ENCODE measurements at regions not wholly inside any gene's neighbourhood (a gene's known extent, or its start where the extent isn't known, plus 50 kb on each side); places are given as distances from the start of the nearest gene placed in this dataset.

DNA sequence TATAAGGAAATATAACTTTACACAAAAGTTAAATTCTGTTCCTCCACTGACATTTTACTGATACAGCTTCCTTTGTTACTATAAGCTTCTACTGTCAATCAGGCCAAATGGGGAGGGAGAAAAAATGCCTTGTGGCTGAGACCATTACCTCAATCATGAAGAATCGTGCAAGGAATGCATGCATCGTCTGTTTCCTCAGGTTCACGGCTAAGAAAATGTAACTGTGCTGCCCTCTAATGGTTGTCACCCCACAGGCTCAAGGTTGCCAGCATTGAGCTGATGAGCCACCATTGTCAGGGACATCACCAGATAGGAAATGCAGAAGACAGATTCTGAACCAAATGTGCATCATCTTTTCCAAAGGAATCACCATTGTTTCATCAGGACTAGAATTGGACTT is 426.9 kb downstream of the CDH2 start:
- DNase-seq: peak; percentile 88

DNA sequence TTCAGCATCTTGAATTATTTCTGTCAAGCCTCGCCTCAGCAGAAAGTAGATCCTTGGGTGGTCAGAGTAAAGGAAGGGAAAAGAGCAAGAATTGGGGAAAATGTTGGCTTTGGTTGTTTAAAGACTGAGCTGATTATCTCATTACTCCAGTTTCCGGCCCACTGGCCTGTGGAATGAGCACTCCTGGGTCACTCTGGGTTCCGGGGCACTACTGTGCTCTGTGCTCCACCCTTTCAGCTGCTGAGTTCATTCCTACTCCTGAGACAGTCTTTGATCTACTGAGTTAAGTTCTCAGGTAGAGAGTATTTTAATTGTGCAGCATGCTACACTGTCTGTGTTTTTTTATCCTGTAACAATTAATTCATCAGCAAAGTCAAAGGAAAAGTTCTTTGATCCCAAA is 427.7 kb downstream of the CDH2 start:
- no peak for DNase-seq

DNA sequence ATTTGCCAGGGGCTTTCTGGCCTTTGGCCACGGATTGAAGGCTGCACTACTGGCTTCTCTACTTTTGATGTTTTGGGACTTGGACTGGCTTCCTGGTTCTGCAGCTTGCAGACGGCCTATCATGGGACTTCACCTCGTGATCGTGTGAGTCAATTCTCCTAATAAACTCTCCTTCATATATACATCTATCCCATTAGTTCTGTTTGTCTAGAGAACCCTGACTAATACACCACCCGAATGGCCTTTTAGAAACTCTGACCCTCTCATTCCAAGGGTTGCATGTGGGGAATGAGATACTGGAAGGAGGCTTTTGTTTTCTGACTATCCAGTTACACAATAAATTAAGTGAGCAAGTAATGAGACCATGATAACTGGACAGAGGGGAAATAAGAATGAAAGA is 430.7 kb downstream of the CDH2 start:
- DNase-seq: no peak

DNA sequence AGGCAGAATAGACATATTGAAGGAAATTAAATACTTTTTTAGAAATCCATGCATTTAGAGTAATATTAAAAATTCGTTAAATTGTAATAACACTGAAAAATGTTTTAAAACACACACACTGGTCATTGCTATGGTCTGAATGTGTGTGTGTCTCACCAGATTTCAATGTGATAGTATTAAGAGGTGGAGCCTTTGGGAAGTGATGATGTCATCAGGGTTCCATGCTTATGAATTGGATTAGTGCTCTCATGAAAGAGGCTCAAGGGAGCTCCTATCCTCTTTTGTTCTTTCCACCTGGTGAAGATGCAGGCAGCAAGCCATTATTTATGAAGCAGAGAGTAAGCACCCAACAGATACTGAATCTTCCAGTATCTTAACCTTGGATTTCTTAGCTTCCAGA is 441.8 kb downstream of the CDH2 start:
- DNase-seq: no peak

DNA sequence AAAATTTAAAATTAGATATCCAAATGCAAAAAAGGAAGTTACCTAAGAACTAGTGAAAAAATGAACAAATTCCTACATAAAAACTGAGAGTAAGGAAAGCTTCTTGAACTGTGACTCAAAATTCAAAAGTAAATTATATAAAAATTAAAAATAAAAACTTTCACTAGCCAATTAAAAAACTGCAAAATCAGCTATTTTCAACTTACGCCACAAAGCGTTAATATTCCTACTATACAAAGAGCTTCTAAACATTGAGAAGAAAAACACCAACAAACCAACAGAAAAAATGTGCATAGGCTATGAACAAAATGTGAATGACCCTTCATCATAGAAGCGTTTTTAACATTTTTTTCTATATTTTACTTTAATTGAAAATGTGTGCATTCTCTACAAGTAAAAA is 445.7 kb downstream of the CDH2 start:
- DNase-seq: no peak

DNA sequence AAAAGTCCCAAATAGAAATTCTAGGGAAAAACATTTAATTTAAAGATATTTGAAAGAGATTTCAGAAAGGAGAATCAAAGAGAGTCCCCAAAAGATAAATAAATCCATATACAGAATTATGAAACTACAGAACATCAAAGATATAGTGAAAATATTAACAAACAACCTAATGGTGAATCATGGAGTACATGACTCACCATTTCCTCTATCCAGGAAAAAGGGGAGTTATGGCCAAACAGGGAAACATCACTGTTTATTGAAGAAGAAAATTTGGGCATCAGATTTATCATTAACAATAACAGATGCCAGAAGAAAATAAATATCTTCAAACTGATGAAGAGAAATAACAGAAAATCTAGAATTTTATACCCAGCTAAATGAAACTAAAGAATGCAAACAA is 448.3 kb downstream of the CDH2 start:
- DNase-seq: no peak

DNA sequence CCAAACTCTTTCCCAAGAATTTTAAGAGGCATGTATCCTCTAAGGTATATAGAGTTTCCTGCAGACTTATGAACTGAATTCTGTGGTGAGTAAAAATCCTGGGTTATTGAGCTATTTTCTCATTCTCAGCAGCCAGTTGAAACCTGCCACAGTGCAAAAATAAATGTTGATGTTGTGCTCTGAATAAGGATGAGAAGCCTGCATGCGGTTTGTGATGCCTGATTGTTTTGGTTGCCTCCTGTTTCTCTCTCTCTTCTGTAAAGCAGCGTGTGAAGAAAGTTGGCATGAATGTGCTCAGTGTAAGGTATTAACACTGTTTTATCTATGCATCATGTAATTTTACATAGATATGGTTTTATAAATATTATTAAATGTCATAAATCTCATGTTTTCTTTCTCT is 452.6 kb downstream of the CDH2 start:
- DNase-seq: no peak

DNA sequence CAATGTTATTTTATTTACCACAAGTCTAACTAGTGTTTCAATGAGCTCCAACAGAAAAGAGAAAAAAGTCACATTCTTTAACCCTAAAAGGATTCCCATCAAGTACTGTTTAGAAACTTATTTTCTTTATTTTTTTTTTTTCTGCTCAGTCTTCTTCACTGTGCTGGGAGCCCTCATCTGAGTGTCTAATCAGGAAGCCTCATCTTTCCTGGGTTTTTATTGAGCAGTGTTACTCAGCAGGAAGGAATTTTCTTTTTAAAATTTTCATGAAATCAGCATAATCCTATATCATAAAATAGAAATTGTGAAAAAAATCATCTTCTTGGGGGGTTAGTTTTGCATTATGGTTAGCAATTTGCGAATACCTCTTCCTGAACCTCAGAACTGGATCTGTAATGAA is 453.8 kb downstream of the CDH2 start:
- no peak for DNase-seq

DNA sequence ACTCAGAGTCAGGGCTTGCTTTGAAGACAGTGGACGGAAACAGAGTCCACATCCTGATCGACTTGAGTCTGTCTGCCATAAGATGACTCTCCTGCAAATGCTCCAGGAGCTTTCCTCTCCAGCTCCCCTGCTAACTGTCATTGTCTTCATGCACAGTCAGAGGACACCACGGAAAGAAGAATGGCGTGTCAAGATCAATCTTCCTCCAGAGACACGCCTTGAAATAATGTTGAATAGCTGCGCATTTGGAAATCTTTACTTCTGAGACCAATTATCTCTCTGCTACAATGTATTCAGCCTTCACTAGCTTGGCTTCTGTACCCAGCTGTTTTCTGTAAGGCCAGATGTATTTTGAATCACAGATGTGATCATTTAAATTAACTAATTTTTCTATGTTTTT is 457.2 kb downstream of the CDH2 start:
- DNase-seq: no peak

DNA sequence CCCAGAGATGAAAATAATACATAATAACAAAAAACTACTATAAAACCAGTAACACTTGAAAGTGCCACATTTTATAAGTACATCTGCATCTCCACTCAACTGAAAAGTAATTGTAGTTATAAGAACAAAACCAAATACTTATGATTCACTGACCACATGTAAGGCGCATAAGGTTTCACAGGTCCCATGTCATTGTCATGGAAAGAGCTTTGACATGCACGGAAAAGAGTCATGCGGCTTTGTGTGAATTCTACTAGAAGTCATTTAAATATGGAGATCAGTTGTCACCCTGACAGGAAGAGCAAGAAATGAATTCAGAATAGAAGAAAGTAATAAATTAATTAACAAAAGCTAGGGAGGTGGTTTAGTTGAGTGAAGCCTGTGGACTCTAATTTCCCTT is 459.1 kb downstream of the CDH2 start:
- no peak for DNase-seq

DNA sequence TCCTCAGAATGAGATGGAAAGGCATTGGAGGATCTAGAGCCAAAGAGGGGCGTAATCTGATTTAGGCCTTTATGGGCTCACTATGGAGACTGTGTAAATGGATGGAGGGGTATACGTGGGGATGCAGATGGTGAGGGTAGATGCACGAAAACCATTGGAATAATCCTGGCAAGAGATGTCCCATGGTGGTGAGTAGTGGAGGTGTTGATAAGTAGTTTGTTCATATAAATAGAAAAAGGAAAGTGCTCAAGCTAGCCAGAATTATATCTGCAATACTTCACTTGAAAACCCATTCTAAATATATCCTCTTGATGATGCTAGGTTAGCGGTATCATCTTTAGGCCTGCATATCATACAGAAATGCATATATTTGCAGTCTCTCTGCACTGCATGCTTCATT is 459.7 kb downstream of the CDH2 start:
- no peak for DNase-seq

DNA sequence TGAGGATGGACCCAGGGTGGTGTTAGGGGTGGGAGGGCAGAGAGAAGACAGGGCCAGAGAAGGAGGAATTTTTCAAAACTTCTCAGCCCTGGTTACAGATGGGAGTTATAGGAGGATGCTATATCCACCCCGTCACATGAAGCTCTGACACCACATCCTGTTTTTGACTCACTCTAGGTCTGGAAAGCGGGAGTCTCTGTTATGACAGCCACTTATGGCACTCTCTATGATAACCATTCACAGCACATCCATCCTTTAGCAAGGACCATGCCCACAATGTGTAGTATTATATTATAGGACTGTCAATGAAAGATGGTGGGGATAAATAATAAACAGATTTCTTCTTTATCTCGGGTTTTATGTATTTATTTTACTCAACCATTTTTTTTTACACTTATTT is 461.2 kb downstream of the CDH2 start:
- DNase-seq: no peak

DNA sequence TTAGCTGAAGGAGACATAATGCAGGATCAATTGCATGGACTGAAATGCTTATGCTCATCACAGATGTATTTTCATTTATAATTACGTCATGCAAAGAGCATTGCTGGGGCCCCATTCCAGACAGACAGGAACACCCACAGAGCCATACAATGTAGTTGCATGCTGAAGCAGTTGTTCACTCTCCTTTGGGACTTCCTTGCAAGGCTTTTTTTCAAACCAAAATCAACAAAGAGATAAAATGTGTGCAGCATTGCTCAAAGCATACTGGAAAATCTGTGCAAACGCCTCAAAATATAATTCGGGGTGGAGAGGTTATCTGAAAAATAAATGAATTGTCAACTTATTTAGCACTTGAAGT is 463.2 kb downstream of the CDH2 start:
- peak; percentile 79 for DNase-seq

DNA sequence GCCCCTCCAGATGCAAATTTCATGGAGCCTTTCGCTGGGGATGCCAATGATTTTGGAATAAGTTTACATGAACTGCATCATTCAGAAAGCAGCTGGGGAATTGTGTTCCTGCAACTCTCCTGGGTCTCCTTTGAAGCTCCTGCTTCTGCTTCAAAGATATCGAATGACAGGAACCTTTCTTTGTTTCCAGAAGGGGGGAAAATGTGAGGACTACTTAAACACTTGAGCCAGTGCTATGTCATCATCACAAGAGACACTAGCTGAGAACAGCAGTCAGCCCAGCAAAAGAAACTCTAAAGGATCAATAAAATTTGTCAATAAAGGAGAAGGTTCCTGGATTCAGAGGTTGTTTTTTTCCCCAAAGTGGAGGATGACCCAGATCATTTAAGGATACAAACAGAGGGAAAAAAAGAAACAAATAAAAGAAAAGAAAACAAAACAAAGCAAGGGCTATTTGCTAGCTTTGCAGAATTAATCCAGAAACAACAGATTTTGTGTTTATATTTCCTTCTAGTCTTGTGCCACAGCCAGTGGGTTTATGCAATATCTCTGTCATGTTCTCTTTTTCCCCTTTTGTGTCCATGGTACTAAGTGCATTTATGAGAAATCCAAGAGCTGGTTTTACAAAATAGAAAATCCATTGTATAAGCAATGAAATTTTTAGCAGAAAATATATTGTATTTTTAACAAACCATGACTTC is 463.7 kb downstream of the CDH2 start:
- DNase-seq: peak; percentile 95

DNA sequence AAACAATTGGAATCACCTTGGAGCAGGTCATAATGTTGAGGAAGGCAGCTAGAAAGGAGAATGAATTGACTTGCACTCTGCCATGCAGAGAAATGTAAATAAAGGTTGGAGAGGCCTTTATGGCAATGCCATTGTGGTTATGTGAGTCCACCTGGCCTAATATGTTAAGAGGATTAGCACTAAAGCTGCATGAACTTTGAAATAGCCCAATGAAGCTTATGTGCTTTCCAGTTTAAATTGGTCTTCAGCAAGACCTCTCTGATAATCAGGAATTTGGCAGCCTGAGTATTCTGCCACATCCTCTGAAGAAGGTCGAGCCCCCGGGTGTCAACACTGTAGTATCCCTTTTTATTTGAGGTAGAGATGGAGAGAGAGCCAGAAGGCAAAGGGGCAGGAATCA is 464.9 kb downstream of the CDH2 start:
- peak; percentile 94 for DNase-seq

DNA sequence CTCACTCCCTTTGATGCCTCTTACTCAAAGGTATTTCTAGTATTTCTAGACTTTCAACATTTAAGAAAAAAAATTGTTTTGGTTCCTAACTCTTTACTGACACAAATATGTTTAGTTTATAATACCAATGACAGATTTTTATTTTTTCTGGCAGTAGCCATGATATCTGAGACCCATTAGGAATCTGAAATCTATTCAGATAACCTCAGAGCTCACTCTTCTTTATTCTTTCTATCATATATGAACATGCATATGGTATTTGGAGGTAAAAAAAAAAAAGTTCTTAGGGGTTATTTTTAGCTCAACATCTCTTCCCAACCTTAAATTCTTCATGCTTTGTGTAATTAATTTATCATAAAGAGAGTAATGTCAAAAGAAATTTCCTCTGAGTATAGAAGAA is 465.5 kb downstream of the CDH2 start:
- DNase-seq: peak; percentile 55

DNA sequence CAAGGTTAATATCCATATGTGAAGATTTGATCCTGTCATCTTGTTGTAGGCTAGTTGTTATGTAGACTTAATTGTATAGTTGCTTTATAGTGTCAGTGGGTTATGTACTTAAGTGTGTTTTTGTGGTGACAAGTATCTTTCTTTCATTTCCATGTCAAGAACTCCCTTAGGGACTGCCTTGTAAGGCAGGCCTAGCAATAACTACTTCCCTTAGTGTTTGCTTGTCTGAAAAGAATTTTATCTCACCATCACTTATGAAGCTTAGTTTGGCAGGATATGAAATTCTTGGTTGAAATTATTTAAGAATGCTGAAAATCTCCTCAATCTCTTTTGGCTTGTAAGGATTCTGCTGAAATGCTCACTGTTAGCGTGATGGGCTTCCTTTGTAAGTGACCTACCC is 467.6 kb downstream of the CDH2 start:
- no peak for DNase-seq

DNA sequence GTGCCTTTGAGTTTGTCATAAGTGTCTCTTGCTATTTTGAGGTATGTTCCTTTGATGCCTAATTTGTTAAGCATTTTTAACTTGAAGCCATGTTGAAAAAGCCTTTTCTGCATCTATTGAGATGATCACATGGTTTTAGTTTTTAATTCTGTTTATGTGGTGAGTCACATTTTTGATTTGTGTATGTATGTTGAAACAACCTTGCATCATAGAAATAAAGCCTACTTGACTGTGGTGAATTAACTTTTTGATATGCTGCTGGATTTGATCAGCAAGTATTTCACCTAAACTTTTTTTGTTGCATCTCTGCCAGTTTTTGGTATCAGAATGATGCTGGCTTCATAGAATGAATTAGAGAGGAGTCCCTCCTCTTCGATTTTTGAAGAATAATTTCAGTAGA is 469.7 kb downstream of the CDH2 start:
- no peak for DNase-seq

DNA sequence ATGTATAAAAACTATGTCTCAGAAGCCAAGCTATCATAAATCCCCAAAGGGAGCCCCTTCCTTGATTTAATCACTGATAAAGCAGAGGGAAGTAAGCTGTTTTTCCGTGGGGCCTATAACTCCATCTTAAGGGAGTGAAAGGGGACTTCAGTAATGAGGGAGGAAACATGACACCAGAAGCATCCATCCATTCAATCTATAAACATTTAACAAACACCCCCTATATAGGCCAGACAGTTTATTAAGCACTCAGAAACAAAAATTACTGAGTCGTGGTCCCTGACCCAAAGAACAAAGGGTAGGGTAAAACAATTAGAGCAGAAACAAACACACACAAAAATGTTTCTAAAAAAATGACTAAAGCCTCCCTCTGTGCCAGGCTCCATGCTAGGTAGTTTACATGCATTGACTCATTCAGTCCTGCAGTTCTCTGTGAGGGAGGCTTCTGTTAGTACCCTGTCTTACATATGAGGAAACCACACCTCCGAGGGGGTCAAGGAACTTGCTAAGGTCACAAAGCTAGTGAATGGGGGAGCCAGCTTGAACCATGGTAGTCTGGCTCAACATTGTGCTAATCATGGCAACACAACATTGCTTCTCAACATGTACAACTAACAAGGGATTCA is 472.1 kb downstream of the CDH2 start:
- DNase-seq: no peak

DNA sequence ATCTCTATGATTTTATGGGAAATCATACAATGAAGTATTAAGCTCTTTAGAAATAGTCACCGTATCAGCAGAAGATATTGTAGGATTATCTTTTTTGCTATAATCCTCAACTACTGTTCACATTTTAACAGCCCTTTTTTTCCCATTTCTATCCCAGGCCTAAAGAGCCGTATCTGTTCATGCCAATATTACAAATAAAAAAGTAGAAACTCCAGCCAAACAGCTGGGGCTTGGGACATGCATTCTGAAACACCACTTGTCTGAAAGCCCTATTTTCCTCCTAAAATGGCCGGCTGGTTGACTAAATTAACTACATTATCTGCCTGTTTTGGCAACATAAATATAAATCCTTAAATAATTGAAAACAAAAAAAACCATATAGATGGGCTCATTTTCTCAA is 477.8 kb downstream of the CDH2 start:
- no peak for DNase-seq

DNA sequence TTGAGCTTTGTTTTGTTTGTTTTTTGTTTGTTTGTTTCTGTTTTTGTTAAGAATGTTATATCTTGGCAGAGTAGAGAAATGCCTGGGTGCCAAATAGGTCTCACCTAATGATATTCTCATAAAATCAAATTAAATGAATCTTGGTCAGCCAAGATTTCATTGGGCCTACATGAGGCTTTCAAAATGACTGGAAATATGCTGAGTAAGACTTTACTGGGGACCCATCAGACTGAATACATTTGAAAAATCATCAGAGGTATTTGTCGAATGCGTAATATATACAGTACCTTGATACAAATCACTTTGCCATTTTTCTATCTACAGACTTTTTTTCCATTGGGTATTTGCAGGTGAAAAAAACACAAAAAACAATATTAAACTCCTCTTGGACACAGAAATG is 480.8 kb downstream of the CDH2 start:
- no peak for DNase-seq

DNA sequence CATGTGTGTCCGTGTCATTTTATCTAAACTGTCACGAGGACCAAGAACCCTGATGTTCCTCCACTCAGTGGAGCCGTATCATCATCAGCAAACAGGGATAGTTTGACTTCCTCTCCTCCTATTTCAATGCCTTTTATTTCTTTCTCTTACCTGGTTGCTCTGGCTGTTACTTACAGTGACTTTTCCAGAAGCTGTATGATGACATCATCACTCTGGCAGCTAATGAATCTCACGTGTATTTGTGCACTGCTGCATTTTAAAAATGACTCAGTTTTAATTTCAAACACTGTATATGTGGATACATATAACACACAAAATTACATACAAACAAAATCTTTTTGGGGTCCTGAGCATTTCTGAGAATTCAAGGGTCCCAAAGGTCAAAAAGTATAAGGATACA is 481.4 kb downstream of the CDH2 start:
- no peak for DNase-seq

DNA sequence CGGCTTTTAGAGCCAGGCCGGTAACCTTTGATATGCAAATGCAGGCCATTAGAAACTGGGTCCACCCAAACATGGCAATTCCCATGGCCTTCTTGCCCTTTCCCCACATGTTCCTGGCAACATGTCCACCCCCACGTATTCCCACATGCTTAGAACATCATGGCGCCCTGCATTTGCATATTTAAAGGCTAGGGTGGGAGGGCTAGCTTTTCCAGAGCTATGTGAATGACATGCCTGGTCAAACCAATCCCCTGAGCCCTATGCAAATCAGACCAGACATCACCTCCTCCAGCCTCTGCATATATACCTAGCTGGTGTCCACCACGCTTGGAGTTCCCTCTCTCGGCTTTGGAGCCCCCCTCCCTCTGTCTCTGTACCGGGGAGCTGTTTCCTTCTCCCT is 481.9 kb downstream of the CDH2 start:
- no peak for DNase-seq

DNA sequence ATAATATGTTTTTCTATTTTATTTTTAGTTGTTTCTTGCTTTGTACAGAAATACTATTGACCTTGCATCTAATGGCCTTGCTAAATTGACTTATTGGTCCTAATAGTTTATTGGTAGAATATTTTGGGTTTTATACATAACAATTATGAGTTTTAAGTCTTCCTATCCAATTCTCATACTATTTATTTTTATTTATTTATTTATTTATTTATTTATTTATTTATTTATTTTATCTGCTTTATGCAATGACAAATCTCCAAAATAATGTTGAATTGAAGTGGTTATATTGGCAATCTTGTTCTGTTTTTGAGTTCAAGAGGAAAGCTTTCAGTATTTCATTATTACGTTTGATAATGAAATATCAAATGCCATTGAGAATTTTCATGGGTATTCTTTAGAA is 488.3 kb downstream of the CDH2 start:
- DNase-seq: no peak

DNA sequence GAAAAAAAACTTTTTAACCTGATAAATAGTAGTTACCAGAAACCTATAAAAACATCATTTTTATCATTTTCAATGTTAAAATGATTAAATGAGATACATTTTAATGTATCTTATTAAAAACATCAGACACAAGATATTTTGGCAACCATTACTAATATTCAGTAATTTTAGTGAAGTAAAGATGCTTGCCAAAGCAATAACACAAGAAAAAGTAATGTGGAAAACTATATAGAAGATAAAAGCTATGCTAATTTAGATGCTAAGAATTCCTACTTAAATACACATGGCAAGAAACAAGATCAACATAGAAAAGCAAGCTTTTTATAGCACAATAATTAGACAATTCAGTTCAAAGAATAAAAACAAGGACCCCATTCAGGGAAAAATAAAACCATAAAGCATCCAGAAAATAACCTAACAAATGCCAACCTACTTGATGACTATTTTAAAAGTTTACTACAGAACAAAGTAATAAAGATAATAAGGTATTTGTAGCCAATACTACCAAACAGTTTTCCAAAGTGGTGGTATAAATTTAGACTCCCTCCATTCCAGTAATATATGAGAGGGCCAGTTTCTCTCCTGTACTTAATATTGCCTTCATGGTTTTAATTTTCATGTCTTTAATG is 489.5 kb downstream of the CDH2 start:
- DNase-seq: no peak
